GM23248 (cell line): ENCODE measurements at regions not wholly inside any gene's neighbourhood (a gene's known extent, or its start where the extent isn't known, plus 50 kb on each side); places are given as distances from the start of the nearest gene placed in this dataset.

Experiments
- EZH2 ChIP-seq: fragments of 200-600 bp; sonication (generic); IDR thresholded peaks from 2 replicates; pipeline ENCODE4 v1.6.1; 2018; ENCODE audit warnings: antibody characterized with exemption, mild to moderate bottlenecking; ENCODE audit not compliant: insufficient read depth, poor library complexity, severe bottlenecking
- EZH2phosphoT487 ChIP-seq: fragments of 200-600 bp; sonication (generic); IDR thresholded peaks from 2 replicates; pipeline ENCODE4 v1.6.1; 2018; ENCODE audit warnings: antibody characterized with exemption, moderate library complexity, mild to moderate bottlenecking, low read depth; ENCODE audit not compliant: insufficient read depth

DNA sequence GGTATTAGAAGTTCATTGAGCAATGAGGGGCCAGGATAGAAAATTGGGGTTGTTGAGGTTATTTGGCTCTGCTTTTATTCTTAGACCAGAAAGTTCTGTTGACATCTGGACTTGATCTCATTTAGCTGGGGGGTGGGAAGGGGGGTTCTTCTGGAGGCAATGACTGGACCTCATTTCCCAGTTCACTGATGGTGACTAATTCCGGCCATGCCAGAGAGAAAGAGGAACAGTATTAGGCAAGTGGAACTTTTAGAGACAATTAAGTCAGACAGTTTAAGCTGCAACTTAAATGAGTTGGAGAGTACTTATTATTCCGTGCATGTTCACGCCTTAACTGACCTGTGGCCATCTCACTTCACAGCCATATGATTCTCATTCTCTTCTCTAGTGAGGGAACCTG is 512.5 kb downstream of the REEP3 start:
- TF ChIP-seq EZH2, result no peak
- no peak for TF ChIP-seq EZH2phosphoT487
